ENCODE measurements at regions not wholly inside any gene's neighbourhood (a gene's known extent, or its start where the extent isn't known, plus 50 kb on each side); places are given as distances from the start of the nearest gene placed in this dataset.
A peak's percentile ranks its signal among the peaks of the same experiment; 100 is the strongest.

GRCh38 chr17:21532763-21533385 is 156.7 kb downstream of the KCNJ12 start:
- Mint-ChIP-seq H3K27ac (no peak overlapping the region), H3K36me3 (ENCODE audit: low read depth) (peaks cover 30% of the 10 kb centered on the region), H3K4me3 (no peak overlapping the region), H3K27me3 (ENCODE audit: insufficient read depth) (no peaks in the 10 kb centered on the region; the same call in 1 of the 2 replicates), H3K9me3 (peaks cover 14% of the 10 kb centered on the region), H3K4me1 (ENCODE audit: low read depth) (peaks cover 9% of the 10 kb centered on the region; the same call in 1 of the 2 replicates)
- TF ChIP-seq, protein P1, sequence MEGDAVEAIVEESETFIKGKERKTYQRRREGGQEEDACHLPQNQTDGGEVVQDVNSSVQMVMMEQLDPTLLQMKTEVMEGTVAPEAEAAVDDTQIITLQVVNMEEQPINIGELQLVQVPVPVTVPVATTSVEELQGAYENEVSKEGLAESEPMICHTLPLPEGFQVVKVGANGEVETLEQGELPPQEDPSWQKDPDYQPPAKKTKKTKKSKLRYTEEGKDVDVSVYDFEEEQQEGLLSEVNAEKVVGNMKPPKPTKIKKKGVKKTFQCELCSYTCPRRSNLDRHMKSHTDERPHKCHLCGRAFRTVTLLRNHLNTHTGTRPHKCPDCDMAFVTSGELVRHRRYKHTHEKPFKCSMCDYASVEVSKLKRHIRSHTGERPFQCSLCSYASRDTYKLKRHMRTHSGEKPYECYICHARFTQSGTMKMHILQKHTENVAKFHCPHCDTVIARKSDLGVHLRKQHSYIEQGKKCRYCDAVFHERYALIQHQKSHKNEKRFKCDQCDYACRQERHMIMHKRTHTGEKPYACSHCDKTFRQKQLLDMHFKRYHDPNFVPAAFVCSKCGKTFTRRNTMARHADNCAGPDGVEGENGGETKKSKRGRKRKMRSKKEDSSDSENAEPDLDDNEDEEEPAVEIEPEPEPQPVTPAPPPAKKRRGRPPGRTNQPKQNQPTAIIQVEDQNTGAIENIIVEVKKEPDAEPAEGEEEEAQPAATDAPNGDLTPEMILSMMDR (IDR thresholded peaks at IDR 0.05) = no peak
- no peak for DNase-seq

GRCh38 chr17:21535686-21536375 is 156.5 kb upstream of the KCNJ18 start:
- DNase-seq = no peak
- TF ChIP-seq, protein P1 (IDR thresholded peaks at IDR 0.05) = no peak
- Mint-ChIP-seq H3K27ac (no peak overlapping the region), H3K4me1 (ENCODE audit: low read depth) (peaks cover 25% of the 10 kb centered on the region), H3K27me3 (ENCODE audit: insufficient read depth) (no peaks in the 10 kb centered on the region; the same call in 1 of the 2 replicates), H3K9me3 (peaks cover 27% of the 10 kb centered on the region), H3K4me3 (no peak overlapping the region), H3K36me3 (ENCODE audit: low read depth) (peaks cover 51% of the 10 kb centered on the region)

DNA sequence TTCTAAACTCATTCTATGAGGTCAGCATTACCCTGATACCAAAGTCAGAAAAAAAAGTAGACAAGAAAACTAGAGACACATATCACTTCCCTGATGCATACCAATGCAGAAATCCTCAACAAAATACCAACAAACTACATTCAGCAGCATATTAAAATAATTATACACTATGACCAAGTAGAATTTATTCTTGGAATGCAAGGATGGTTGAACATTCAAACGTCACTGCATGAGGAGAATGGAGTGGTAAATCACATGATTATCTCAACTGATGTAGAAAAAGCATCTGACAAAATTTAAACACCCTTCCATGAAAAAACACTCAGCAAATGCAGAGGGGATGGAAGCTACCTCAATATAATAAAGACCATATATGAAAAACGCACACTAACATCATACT is 155.0 kb upstream of the KCNJ18 start:
- H3K9me3 Mint-ChIP-seq = peaks cover 27% of the 10 kb centered on the region
- no peak overlapping the region for H3K27ac Mint-ChIP-seq
- H3K27me3 Mint-ChIP-seq (ENCODE audit: insufficient read depth) = no peaks in the 10 kb centered on the region; the same call in 1 of the 2 replicates
- peaks cover 46% of the 10 kb centered on the region for H3K36me3 Mint-ChIP-seq (ENCODE audit: low read depth)
- no peak overlapping the region for H3K4me3 Mint-ChIP-seq
- peaks cover 25% of the 10 kb centered on the region for H3K4me1 Mint-ChIP-seq (ENCODE audit: low read depth)
- DNase-seq = no peak
- TF ChIP-seq, protein P1 (IDR thresholded peaks at IDR 0.05) = no peak

DNA sequence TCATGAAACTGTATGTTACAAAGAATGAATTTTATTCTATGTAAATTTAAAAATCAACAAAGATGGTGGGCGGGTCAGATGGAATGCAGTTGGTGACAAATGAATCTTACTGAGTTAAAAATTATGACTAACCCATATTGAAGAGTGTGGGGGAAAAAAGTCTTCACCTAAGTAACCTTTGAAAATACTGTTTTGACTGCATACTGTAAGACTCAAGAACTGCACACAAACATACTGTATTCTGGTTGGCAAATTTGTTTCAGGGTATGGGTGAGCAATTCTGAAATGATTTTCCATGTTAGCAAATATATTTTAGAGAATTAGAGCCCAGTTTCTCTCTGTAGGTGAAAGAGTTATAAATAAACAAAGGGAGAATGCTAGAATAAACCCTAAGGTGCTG is 153.7 kb upstream of the KCNJ18 start:
- no peaks in the 10 kb centered on the region for H3K27me3 Mint-ChIP-seq (ENCODE audit: insufficient read depth)

GRCh38 chr17:21539146-21539545 is 153.2 kb upstream of the KCNJ18 start:
- H3K27me3 Mint-ChIP-seq (ENCODE audit: insufficient read depth) = no peaks in the 10 kb centered on the region
- peaks cover 25% of the 10 kb centered on the region for H3K4me1 Mint-ChIP-seq (ENCODE audit: low read depth)
- H3K9me3 Mint-ChIP-seq = peaks cover 27% of the 10 kb centered on the region
- no peak overlapping the region for H3K4me3 Mint-ChIP-seq
- H3K36me3 Mint-ChIP-seq (ENCODE audit: low read depth) = peaks cover 46% of the 10 kb centered on the region
- TF ChIP-seq, protein P1 (IDR thresholded peaks at IDR 0.05) = no peak
- H3K27ac Mint-ChIP-seq = no peak overlapping the region
- DNase-seq = peak; percentile 7

More for the DNA sequence above, 153.7 kb upstream of the KCNJ18 start:
- peaks cover 27% of the 10 kb centered on the region for H3K9me3 Mint-ChIP-seq
- no peak overlapping the region for H3K27ac Mint-ChIP-seq
- no peak overlapping the region for H3K4me3 Mint-ChIP-seq
- H3K36me3 Mint-ChIP-seq (ENCODE audit: low read depth) = peaks cover 46% of the 10 kb centered on the region
- DNase-seq = no peak
- TF ChIP-seq, protein P1 (IDR thresholded peaks at IDR 0.05) = no peak
- H3K4me1 Mint-ChIP-seq (ENCODE audit: low read depth) = peaks cover 25% of the 10 kb centered on the region
